GM23248 (cell line): ENCODE measurements at regions not wholly inside any gene's neighbourhood (a gene's known extent, or its start where the extent isn't known, plus 50 kb on each side); places are given as distances from the start of the nearest gene placed in this dataset.

Source experiments
- EZH2 ChIP-seq: fragments of 200-600 bp; sonication (generic); IDR thresholded peaks from 2 replicates; pipeline ENCODE4 v1.6.1; 2018; ENCODE audit warnings: antibody characterized with exemption, mild to moderate bottlenecking; ENCODE audit not compliant: insufficient read depth, poor library complexity, severe bottlenecking
- EZH2phosphoT487 ChIP-seq: fragments of 200-600 bp; sonication (generic); IDR thresholded peaks from 2 replicates; pipeline ENCODE4 v1.6.1; 2018; ENCODE audit warnings: antibody characterized with exemption, moderate library complexity, mild to moderate bottlenecking, low read depth; ENCODE audit not compliant: insufficient read depth

DNA sequence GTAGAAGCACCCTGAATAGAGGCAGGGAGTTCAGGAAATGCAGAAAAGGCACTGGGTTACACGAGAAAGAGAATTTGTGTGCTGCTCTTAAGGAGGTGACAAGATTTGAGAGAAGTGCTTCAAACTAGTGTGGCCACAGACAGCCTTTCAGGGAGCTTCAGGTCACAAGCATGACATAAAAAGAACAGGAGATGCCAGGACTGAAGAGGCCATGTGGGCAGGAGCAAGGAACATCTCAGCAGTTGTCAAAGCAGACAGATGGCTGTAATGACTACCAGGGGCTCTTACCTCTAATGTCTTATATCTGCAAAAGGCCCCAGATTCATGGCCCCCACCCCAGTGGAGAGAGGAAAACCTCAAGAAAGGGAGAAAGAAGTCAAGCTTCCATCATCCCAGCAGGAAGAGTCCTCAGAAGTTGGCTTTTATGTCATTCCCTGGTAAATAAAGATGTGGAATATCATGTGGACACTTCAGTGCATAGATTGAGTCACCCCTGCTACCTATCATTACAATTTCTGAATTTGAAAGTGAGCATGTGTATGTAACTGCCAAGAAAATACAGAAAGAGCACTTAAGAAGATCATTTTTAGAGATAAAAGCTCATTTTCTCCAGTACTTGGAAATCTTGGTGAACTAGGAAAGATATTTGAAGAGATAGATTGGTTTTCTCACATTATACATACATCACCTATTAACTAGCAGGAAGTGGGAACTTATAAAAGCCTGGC, 214.4 kb upstream of the RORB start:
- no peak for TF ChIP-seq EZH2
- no peak for TF ChIP-seq EZH2phosphoT487
